DND-41 (cell line): ENCODE measurements at regions not wholly inside any gene's neighbourhood (a gene's known extent, or its start where the extent isn't known, plus 50 kb on each side); places are given as distances from the start of the nearest gene placed in this dataset.
"Not testable (repeated sequence)": the region's sequence is repeated elsewhere in the genome, so short reads cannot be mapped to it uniquely, and the experiment has no call there.

ENCODE experiments used
- ATAC-seq: fragments of 200-7000 bp; cut with Tn5 transposase; 3 replicates; pipeline ENCODE4 v1.9.1; 2021; ENCODE audit warnings: low read depth; ENCODE audit not compliant: insufficient read depth
- DNase-seq: peaks from one replicate; pipeline ENCODE4 v3.0.0-alpha.2; 2020
- H2AFZ ChIP-seq: 2 replicates; pipeline ENCODE4 v1.6.0; 2012; ENCODE audit warnings: low read depth, low read length
- H3K27ac ChIP-seq: 2 replicates; pipeline ENCODE4 v1.5.1; 2012; ENCODE audit warnings: low read length, inconsistent platforms
- H3K27me3 ChIP-seq: fragments of 200-600 bp; sonication (generic); 2 replicates; pipeline ENCODE4 v1.6.0; 2012; ENCODE audit warnings: low read length, mild to moderate bottlenecking, inconsistent platforms; ENCODE audit not compliant: insufficient read depth, poor library complexity
- H3K36me3 ChIP-seq: 2 replicates; pipeline ENCODE4 v1.5.1; 2012; ENCODE audit warnings: low read length, inconsistent platforms; ENCODE audit not compliant: insufficient read depth
- H3K4me1 ChIP-seq: 2 replicates; pipeline ENCODE4 v1.5.1; 2012; ENCODE audit warnings: mild to moderate bottlenecking, low read length; ENCODE audit not compliant: insufficient read depth
- H3K4me2 ChIP-seq: 2 replicates; pipeline ENCODE4 v1.6.0; 2012; ENCODE audit warnings: mild to moderate bottlenecking, moderate library complexity, low read length, inconsistent platforms; ENCODE audit not compliant: insufficient read depth
- H3K4me3 ChIP-seq, 2 experiments: fragments of 200-600 bp in 1 of 2; shearing (Covaris generic) in 1 of 2; 2 replicates each; pipeline ENCODE4 v1.5.1; 2012 to 2016; ENCODE audit warnings: inconsistent platforms in 2 of 2, low read length in 2 of 2, mild to moderate bottlenecking in 2 of 2, low read depth in 1 of 2, moderate library complexity in 1 of 2
- H3K79me2 ChIP-seq: 2 replicates; pipeline ENCODE4 v1.6.0; 2012; ENCODE audit warnings: low read length, inconsistent platforms; ENCODE audit not compliant: insufficient read depth
- H3K9ac ChIP-seq: 2 replicates; pipeline ENCODE4 v1.6.0; 2012; ENCODE audit warnings: low read depth, mild to moderate bottlenecking, inconsistent platforms, low read length, moderate library complexity
- H3K9me3 ChIP-seq: 2 replicates; pipeline ENCODE4 v1.5.1; 2012; ENCODE audit warnings: low read length, moderate library complexity, mild to moderate bottlenecking, inconsistent platforms; ENCODE audit not compliant: insufficient read depth, severe bottlenecking
- H4K20me1 ChIP-seq: 2 replicates; pipeline ENCODE4 v1.6.0; 2012; ENCODE audit warnings: low read length; ENCODE audit not compliant: insufficient read depth
- CTCF ChIP-seq: IDR thresholded peaks from 2 replicates; pipeline ENCODE4 v1.5.1; 2012; ENCODE audit warnings: borderline replicate concordance, low read length, moderate library complexity, mild to moderate bottlenecking; ENCODE audit not compliant: poor library complexity, severe bottlenecking; ENCODE audit errors: extremely low read depth
- EZH2 ChIP-seq: IDR thresholded peaks from 3 replicates; pipeline ENCODE4 v1.6.1; 2012; ENCODE audit warnings: borderline replicate concordance, low read depth, mild to moderate bottlenecking, moderate library complexity, low read length, inconsistent platforms; ENCODE audit not compliant: severe bottlenecking

DNA sequence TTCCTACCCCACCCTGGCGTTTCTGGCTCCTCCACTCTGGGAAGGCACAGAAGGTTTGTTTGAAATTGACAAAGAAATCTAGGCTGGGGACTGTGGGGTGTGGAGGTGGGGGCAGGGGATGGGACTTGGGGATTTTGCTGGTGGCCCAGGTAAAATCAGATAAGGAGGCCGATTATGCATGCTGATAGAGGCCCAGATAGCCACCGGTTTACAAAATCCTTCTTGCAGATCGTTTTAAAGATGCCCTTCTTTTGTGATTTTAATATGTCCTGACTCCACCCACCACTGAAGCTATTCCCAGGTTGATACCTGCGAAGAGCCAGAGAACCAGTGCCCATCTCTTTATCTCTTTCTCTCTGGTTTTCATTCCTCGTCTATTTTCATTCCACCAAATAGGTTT is 104.9 kb downstream of the TFAP2C start:
- Histone ChIP-seq H3K4me3 (no peak overlapping the region), H3K4me1 (no peaks in the 10 kb centered on the region), H3K27me3 (no peaks in the 10 kb centered on the region), H3K79me2 (no peaks in the 10 kb centered on the region), H4K20me1 (no peaks in the 10 kb centered on the region), H3K9me3 (no peaks in the 10 kb centered on the region), H3K9ac (no peak overlapping the region), H3K36me3 (no peaks in the 10 kb centered on the region), H3K27ac (no peak overlapping the region), H3K4me2 (no peak overlapping the region), H2AFZ (no peak overlapping the region)
- ATAC-seq = no peak
- TF ChIP-seq CTCF = no peak
- no peak for DNase-seq

GRCh38 chr20:56735084-56735642 is 106.1 kb downstream of the TFAP2C start:
- no peaks in the 10 kb centered on the region for H3K36me3 ChIP-seq
- H3K9me3 ChIP-seq = no peaks in the 10 kb centered on the region
- no peak for TF ChIP-seq CTCF
- no peak for TF ChIP-seq EZH2
- no peak overlapping the region for H3K4me3 ChIP-seq
- DNase-seq = no peak
- no peak overlapping the region for H3K9ac ChIP-seq
- H3K4me2 ChIP-seq = no peak overlapping the region
- no peak for ATAC-seq
- H4K20me1 ChIP-seq = no peaks in the 10 kb centered on the region
- no peaks in the 10 kb centered on the region for H3K79me2 ChIP-seq
- no peaks in the 10 kb centered on the region for H3K4me1 ChIP-seq
- H3K27ac ChIP-seq = no peak overlapping the region
- H3K27me3 ChIP-seq = peaks cover 2% of the 10 kb centered on the region
- H2AFZ ChIP-seq = no peak overlapping the region

- Histone ChIP-seq H3K79me2 (no peaks in the 10 kb centered on the region), H2AFZ (no peak overlapping the region), H3K27me3 (peaks cover 5% of the 10 kb centered on the region), H3K4me1 (no peaks in the 10 kb centered on the region), H3K4me2 (no peak overlapping the region), H4K20me1 (no peaks in the 10 kb centered on the region), H3K27ac (no peak overlapping the region), H3K36me3 (no peaks in the 10 kb centered on the region), H3K9ac (no peak overlapping the region), H3K9me3 (no peaks in the 10 kb centered on the region), H3K4me3 (no peak overlapping the region)
- no peak for TF ChIP-seq EZH2
- TF ChIP-seq CTCF = no peak
- ATAC-seq = no peak
- no peak for DNase-seq
These were observed 107.3 kb downstream of the TFAP2C start for GRCh38 chr20:56736285-56736857.

GRCh38 chr20:56744325-56744821 is 115.3 kb downstream of the TFAP2C start:
- not testable (repeated sequence) for H3K79me2 ChIP-seq, H3K4me1 ChIP-seq, H3K4me3 ChIP-seq, DNase-seq, H3K27ac ChIP-seq, H3K9ac ChIP-seq, ATAC-seq, H3K4me2 ChIP-seq, H4K20me1 ChIP-seq, H3K36me3 ChIP-seq, H3K9me3 ChIP-seq, H2AFZ ChIP-seq
- peaks cover 27% of the 10 kb centered on the region for H3K27me3 ChIP-seq
